HG03066 (cell line): ENCODE measurements at regions not wholly inside any gene's neighbourhood (a gene's known extent, or its start where the extent isn't known, plus 50 kb on each side); places are given as distances from the start of the nearest gene placed in this dataset.

Experiments
- ATAC-seq: cut with Tn5 transposase; IDR thresholded peaks from one replicate; pipeline ENCODE4 v1.9.1; 2021; ENCODE audit warnings: low read depth; ENCODE audit not compliant: unreplicated experiment

GRCh38 chr12:93197067-93197593 is 180.6 kb upstream of the NUDT4 start:
- no peak for ATAC-seq

GRCh38 chr12:93198086-93198485 is 179.6 kb upstream of the NUDT4 start:
- no peak for ATAC-seq

GRCh38 chr12:93199831-93200236 is 177.9 kb upstream of the NUDT4 start:
- no peak for ATAC-seq

GRCh38 chr12:93200291-93200917 is 177.3 kb upstream of the NUDT4 start:
- ATAC-seq = no peak

GRCh38 chr12:93201990-93202389 is 175.7 kb upstream of the NUDT4 start:
- ATAC-seq = no peak

- ATAC-seq = no peak
Observed at GRCh38 chr12:93202688-93203087, 175.0 kb upstream of the NUDT4 start.

GRCh38 chr12:93203361-93203760 is 174.4 kb upstream of the NUDT4 start:
- no peak for ATAC-seq

GRCh38 chr12:93204896-93205295 is 172.8 kb upstream of the NUDT4 start:
- no peak for ATAC-seq

GRCh38 chr12:93205361-93205760 is 172.4 kb upstream of the NUDT4 start:
- ATAC-seq = no peak

- no peak for ATAC-seq
Observed at GRCh38 chr12:93208011-93208410, 169.7 kb upstream of the NUDT4 start.

- ATAC-seq = no peak
Observed at GRCh38 chr12:93214523-93215289, 163.0 kb upstream of the NUDT4 start.

- no peak for ATAC-seq
Observed at GRCh38 chr12:93215290-93215678, 162.4 kb upstream of the NUDT4 start.

GRCh38 chr12:93219947-93220346 is 157.8 kb upstream of the NUDT4 start:
- ATAC-seq = no peak

- no peak for ATAC-seq
Observed at GRCh38 chr12:93221841-93222240, 155.9 kb upstream of the NUDT4 start.

GRCh38 chr12:93223440-93224426 is 154.0 kb upstream of the NUDT4 start:
- ATAC-seq = no peak

- ATAC-seq = no peak
Observed at GRCh38 chr12:93225094-93225493, 152.6 kb upstream of the NUDT4 start.

GRCh38 chr12:93226361-93226760 is 151.4 kb upstream of the NUDT4 start:
- ATAC-seq = no peak

- ATAC-seq = no peak
Observed at GRCh38 chr12:93229494-93230325, 148.0 kb upstream of the NUDT4 start.

GRCh38 chr12:93230326-93230720 is 147.4 kb upstream of the NUDT4 start:
- ATAC-seq = no peak

- ATAC-seq = no peak
Observed at GRCh38 chr12:93231938-93232337, 145.8 kb upstream of the NUDT4 start.
